Kidney (tissue), 13 donors: ENCODE measurements at regions not wholly inside any gene's neighbourhood (a gene's known extent, or its start where the extent isn't known, plus 50 kb on each side); places are given as distances from the start of the nearest gene placed in this dataset.

Experiments
- DNase-seq, 5 donors: peaks; one replicate each; pipeline ENCODE4 v3.0.0-alpha.2; 2013 to 2020
- FAIRE-seq: peaks from 2 replicates; lab custom pipeline; 2012; peaks lifted over from hg19 to GRCh38; lab: Jason Lieb, UNC
- H3K27ac ChIP-seq, 2 donors: one replicate each; pipeline ENCODE4 v1.7.0; 2013; ENCODE audit warnings: low read depth in 2 of 2, low read length in 2 of 2, inconsistent platforms in 1 of 2
- H3K27me3 ChIP-seq: one replicate; pipeline ENCODE4 v1.7.1; 2013; ENCODE audit warnings: low read length, inconsistent platforms; ENCODE audit not compliant: control insufficient read depth, insufficient read depth
- H3K36me3 ChIP-seq, 3 donors: one replicate each; pipeline versions ENCODE4 v1.7.0 to v1.7.1; 2013; ENCODE audit warnings: low read length in 3 of 3, control low read depth in 1 of 3, inconsistent platforms in 1 of 3; ENCODE audit not compliant: insufficient read depth in 3 of 3, control insufficient read depth in 2 of 3
- H3K4me1 ChIP-seq, 3 donors: one replicate each; pipeline versions ENCODE4 v1.7.0 to v1.7.1; 2013; ENCODE audit warnings: low read length in 3 of 3, inconsistent platforms in 1 of 3, low read depth in 1 of 3; ENCODE audit not compliant: control insufficient read depth in 2 of 3, insufficient read depth in 2 of 3
- H3K4me3 ChIP-seq, 3 donors: one replicate each; pipeline versions ENCODE4 v1.7.0 to v1.8.1; 2013; ENCODE audit warnings: low read length in 3 of 3, control low read depth in 1 of 3, inconsistent platforms in 1 of 3
- H3K9ac ChIP-seq, 3 donors: one replicate each; pipeline versions ENCODE4 v1.7.0 to v1.7.1; 2013; ENCODE audit warnings: low read length in 3 of 3, control low read depth in 1 of 3, inconsistent platforms in 1 of 3
- H3K9me3 ChIP-seq, 3 donors: one replicate each; pipeline versions ENCODE4 v1.7.0 to v1.7.1; 2013; ENCODE audit warnings: low read length in 3 of 3, control low read depth in 1 of 3, inconsistent platforms in 1 of 3; ENCODE audit not compliant: control insufficient read depth in 2 of 3, insufficient read depth in 1 of 3
- intact Hi-C: fragments of 100-400 bp; cut with DNase I; formaldehyde crosslinking; loops from one replicate; pipeline ENCODE4 v1.11.1; 2022
- TF ChIP-seq, protein P1 (sequence below): IDR thresholded peaks from 3 replicates; pipeline ENCODE4 v1.5.1; 2012; ENCODE audit warnings: mild to moderate bottlenecking, moderate library complexity, borderline replicate concordance; ENCODE audit not compliant: insufficient read depth; ENCODE audit errors: extremely low read depth
- donor health status: control.
- donor health status: control.
- donor health status: control.
- donor health status: control.
- donor health status: control.
- donor health status: DM: yes; HTN: yes; CAD: no.
- donor health status: Normal renal cell carcinoma (clear cell type).

- no peak overlapping the region for H3K27ac ChIP-seq
- DNase-seq (peak in 1 of 5 donors; percentile 53), FAIRE-seq (no peak)
- H3K9me3 ChIP-seq = peaks cover 0 to 7% (median 0%) of the 10 kb centered on the region in 3 donors
- no peak overlapping the region for H3K4me3 ChIP-seq
- no peaks in the 10 kb centered on the region for H3K36me3 ChIP-seq
- TF ChIP-seq, protein P1, sequence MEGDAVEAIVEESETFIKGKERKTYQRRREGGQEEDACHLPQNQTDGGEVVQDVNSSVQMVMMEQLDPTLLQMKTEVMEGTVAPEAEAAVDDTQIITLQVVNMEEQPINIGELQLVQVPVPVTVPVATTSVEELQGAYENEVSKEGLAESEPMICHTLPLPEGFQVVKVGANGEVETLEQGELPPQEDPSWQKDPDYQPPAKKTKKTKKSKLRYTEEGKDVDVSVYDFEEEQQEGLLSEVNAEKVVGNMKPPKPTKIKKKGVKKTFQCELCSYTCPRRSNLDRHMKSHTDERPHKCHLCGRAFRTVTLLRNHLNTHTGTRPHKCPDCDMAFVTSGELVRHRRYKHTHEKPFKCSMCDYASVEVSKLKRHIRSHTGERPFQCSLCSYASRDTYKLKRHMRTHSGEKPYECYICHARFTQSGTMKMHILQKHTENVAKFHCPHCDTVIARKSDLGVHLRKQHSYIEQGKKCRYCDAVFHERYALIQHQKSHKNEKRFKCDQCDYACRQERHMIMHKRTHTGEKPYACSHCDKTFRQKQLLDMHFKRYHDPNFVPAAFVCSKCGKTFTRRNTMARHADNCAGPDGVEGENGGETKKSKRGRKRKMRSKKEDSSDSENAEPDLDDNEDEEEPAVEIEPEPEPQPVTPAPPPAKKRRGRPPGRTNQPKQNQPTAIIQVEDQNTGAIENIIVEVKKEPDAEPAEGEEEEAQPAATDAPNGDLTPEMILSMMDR = no peak
- H3K4me1 ChIP-seq = no peaks in the 10 kb centered on the region
- intact Hi-C loops = no loop called here
- no peaks in the 10 kb centered on the region for H3K27me3 ChIP-seq
- H3K9ac ChIP-seq = no peak overlapping the region
Observed at GRCh38 chr2:217562871-217563480, 439.8 kb downstream of the TNS1 start.

DNA sequence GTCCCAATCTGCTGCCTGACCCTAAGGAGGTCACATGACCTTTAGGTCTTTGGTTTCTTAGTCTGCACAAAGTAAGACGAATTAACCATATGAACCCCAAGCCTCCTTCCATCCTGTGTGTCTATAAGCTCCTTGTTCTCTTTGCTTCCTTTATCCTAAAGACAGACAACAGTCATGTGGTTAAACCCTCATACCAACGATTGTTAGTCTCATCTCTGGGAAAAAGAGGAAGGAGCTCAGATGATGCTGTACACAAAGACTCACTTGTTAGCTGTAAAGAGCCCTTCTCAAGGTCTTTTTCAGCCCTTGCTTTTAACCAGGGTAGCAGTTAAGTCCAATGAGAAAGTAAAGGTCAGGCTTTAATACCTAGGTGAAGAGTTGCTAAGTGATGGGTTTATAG, 443.7 kb downstream of the TNS1 start:
- no peaks in the 10 kb centered on the region for H3K36me3 ChIP-seq
- TF ChIP-seq, protein P1 = no peak
- no peak overlapping the region for H3K27ac ChIP-seq
- peaks cover 0 to 2% (median 0%) of the 10 kb centered on the region in 3 donors for H3K4me1 ChIP-seq
- no peaks in the 10 kb centered on the region for H3K27me3 ChIP-seq
- DNase-seq = no peak
- no peak for FAIRE-seq
- no peak overlapping the region for H3K9ac ChIP-seq
- intact Hi-C loops = no loop called here
- H3K9me3 ChIP-seq = peaks cover 0 to 7% (median 0%) of the 10 kb centered on the region in 3 donors
- no peak overlapping the region for H3K4me3 ChIP-seq

DNA sequence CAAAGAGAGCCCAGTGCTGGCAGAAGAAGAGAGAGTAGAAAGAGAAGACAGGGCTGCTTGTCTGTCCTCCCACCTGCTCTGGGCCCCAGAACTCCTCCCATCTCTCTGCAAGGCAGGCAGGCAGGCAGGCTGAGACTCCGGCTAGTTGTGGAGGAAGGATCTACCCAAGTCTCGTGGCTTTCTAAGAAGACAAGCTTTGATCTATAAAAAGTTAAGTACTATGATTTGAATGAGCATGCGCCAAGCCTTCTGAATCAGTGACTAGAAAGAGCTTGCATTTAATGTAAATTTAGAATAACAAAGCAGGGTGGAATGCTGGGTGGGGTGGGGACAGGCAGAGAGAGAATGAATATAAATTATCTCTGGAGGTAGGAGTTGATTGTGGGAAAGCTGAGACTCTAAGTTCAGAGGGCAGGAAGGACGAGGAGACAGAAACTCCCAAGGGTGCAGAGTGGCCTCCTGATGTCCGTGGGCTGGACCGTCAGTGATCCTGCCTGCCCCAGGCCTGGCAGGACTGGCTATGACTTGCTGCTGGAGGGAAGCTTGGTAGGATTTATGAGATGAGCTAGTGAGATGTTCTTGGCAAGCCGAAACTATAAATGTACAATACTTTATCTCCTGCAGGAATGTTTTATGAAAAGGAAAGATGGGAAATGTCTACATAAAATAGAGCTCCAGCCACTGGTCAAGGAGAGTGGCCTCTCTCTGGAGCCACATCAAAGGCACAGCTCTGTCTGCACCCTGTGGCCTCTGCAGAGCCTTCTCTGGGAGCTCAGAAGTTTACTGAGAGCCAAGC, 447.5 kb downstream of the TNS1 start:
- H3K4me1 ChIP-seq = peaks cover 0 to 2% (median 0%) of the 10 kb centered on the region in 3 donors
- H3K36me3 ChIP-seq = no peaks in the 10 kb centered on the region
- no peak overlapping the region for H3K4me3 ChIP-seq
- FAIRE-seq (no peak), DNase-seq (peak; percentile 54 to 89 (median 72))
- no peak overlapping the region for H3K27ac ChIP-seq
- no peaks in the 10 kb centered on the region for H3K9me3 ChIP-seq
- intact Hi-C loops = no loop called here
- TF ChIP-seq, protein P1 = no peak
- no peak overlapping the region for H3K9ac ChIP-seq
- H3K27me3 ChIP-seq = no peaks in the 10 kb centered on the region
